Nephron progenitor cell (in vitro differentiated cells): ENCODE measurements at regions not wholly inside any gene's neighbourhood (a gene's known extent, or its start where the extent isn't known, plus 50 kb on each side); places are given as distances from the start of the nearest gene placed in this dataset.
"Not testable (repeated sequence)": the region's sequence is repeated elsewhere in the genome, so short reads cannot be mapped to it uniquely, and the experiment has no call there.

Source experiments
- DNase-seq: peaks from one replicate; pipeline ENCODE4 v3.0.0; 2021
- H3K27ac Mint-ChIP-seq: 2 replicates; pipeline ENCODE4 v1.8.0; 2021; ENCODE audit warnings: mild to moderate bottlenecking, moderate library complexity, mixed read lengths
- H3K27me3 Mint-ChIP-seq: 2 replicates; pipeline ENCODE4 v1.8.0; 2021; ENCODE audit warnings: mild to moderate bottlenecking, low read depth, mixed read lengths; ENCODE audit not compliant: poor library complexity
- H3K36me3 Mint-ChIP-seq: 2 replicates; pipeline ENCODE4 v1.8.0; 2021; ENCODE audit warnings: low read depth, mixed read lengths
- H3K4me1 Mint-ChIP-seq: 2 replicates; pipeline ENCODE4 v1.8.0; 2021; ENCODE audit warnings: mixed read lengths
- H3K4me3 Mint-ChIP-seq: 2 replicates; pipeline ENCODE4 v1.8.0; 2021; ENCODE audit warnings: mild to moderate bottlenecking, moderate library complexity, mixed read lengths
- H3K9me3 Mint-ChIP-seq: 2 replicates; pipeline ENCODE4 v1.8.0; 2021; ENCODE audit warnings: mild to moderate bottlenecking, moderate library complexity, mixed read lengths
- CTCF ChIP-seq: fragments of 200-600 bp; sonication (generic); IDR thresholded peaks from 2 replicates; pipeline ENCODE4 v1.5.0; 2021; ENCODE audit warnings: antibody characterized with exemption

- no peaks in the 10 kb centered on the region for H3K4me1 Mint-ChIP-seq
- no peaks in the 10 kb centered on the region for H3K36me3 Mint-ChIP-seq
- no peaks in the 10 kb centered on the region for H3K9me3 Mint-ChIP-seq
- no peak for DNase-seq
- no peak overlapping the region for H3K27ac Mint-ChIP-seq
- H3K4me3 Mint-ChIP-seq, result no peak overlapping the region
- no peaks in the 10 kb centered on the region for H3K27me3 Mint-ChIP-seq
- no peak for TF ChIP-seq CTCF
Measured at GRCh38 chr7:126065766-126066165, 1136.1 kb upstream of the POT1 start.

GRCh38 chr7:126057979-126058378 is 1128.4 kb upstream of the POT1 start:
- Mint-ChIP-seq H3K27ac (no peak overlapping the region), H3K27me3 (no peaks in the 10 kb centered on the region), H3K4me3 (no peak overlapping the region), H3K36me3 (no peaks in the 10 kb centered on the region), H3K4me1 (no peaks in the 10 kb centered on the region), H3K9me3 (peaks cover 6% of the 10 kb centered on the region)
- TF ChIP-seq CTCF, result no peak
- DNase-seq, result no peak

GRCh38 chr7:126056613-126057012 is 1127.0 kb upstream of the POT1 start:
- not testable (repeated sequence) for H3K27ac Mint-ChIP-seq, DNase-seq, H3K27me3 Mint-ChIP-seq, H3K4me3 Mint-ChIP-seq, H3K4me1 Mint-ChIP-seq, H3K36me3 Mint-ChIP-seq, H3K9me3 Mint-ChIP-seq

- no peak overlapping the region for H3K4me3 Mint-ChIP-seq
- H3K4me1 Mint-ChIP-seq, result no peaks in the 10 kb centered on the region
- H3K27ac Mint-ChIP-seq, result no peak overlapping the region
- no peaks in the 10 kb centered on the region for H3K36me3 Mint-ChIP-seq
- no peaks in the 10 kb centered on the region for H3K27me3 Mint-ChIP-seq
- DNase-seq, result no peak
- TF ChIP-seq CTCF, result no peak
- no peaks in the 10 kb centered on the region for H3K9me3 Mint-ChIP-seq
Measured at GRCh38 chr7:126052229-126052628, 1122.6 kb upstream of the POT1 start.

- no peaks in the 10 kb centered on the region for H3K36me3 Mint-ChIP-seq
- H3K27me3 Mint-ChIP-seq, result no peaks in the 10 kb centered on the region
- no peak for DNase-seq
- H3K4me3 Mint-ChIP-seq, result no peak overlapping the region
- H3K9me3 Mint-ChIP-seq, result no peaks in the 10 kb centered on the region
- no peaks in the 10 kb centered on the region for H3K4me1 Mint-ChIP-seq
- no peak overlapping the region for H3K27ac Mint-ChIP-seq
- no peak for TF ChIP-seq CTCF
Measured at GRCh38 chr7:126044662-126045061, 1115.0 kb upstream of the POT1 start.

GRCh38 chr7:126041472-126041871 is 1111.8 kb upstream of the POT1 start:
- H3K9me3 Mint-ChIP-seq, result no peaks in the 10 kb centered on the region
- no peak for DNase-seq
- no peaks in the 10 kb centered on the region for H3K36me3 Mint-ChIP-seq
- H3K27ac Mint-ChIP-seq, result no peak overlapping the region
- no peaks in the 10 kb centered on the region for H3K27me3 Mint-ChIP-seq
- no peak for TF ChIP-seq CTCF
- H3K4me1 Mint-ChIP-seq, result no peaks in the 10 kb centered on the region
- no peak overlapping the region for H3K4me3 Mint-ChIP-seq
